GM18873 (cell line): ENCODE measurements at regions not wholly inside any gene's neighbourhood (a gene's known extent, or its start where the extent isn't known, plus 50 kb on each side); places are given as distances from the start of the nearest gene placed in this dataset.
"Not testable (repeated sequence)": the region's sequence is repeated elsewhere in the genome, so short reads cannot be mapped to it uniquely, and the experiment has no call there.

Experiments
- ATAC-seq: cut with Tn5 transposase; IDR thresholded peaks from one replicate; pipeline ENCODE4 v1.9.1; 2021; ENCODE audit warnings: mild to moderate bottlenecking, moderate library complexity, moderate number of reproducible peaks; ENCODE audit not compliant: unreplicated experiment, low FRiP score

DNA sequence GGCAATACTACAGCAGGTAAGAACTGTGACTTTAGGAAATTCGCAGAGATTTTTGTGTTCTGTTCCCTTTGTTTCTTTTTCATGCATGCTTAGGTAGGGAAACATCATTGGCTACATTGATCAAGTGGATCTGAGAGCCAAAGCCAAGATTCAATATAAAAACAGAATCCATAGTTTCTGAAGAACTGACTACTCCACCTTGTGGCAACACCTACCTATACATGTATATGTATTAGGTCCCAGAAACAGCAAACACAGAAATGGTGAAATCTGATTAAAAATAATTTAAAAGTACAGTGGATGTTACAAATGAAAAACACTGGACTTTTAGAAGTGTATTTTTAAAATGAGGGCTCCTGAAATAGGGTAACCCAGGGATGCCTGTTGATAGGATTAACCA is 322.6 kb upstream of the MAOA start:
- ATAC-seq = no peak

DNA sequence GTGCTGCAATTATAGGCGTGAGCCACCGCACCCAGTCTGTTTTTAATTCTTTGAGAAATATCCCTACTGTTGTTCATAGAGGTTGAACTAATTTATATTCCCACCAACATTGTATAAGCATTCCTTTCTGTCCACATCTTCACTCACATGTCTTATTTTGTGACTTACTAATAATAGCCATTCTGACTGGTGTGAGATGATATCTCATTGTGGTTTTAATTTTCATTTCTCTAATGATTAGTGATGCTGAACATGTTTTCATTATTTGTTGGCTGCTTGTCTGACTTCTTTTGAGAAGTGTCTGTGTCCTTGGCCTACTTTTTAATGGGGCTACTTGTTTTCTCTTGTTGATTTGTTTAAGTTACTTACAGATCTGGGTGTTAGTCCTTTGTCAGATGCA is 310.9 kb upstream of the MAOA start:
- no peak for ATAC-seq

DNA sequence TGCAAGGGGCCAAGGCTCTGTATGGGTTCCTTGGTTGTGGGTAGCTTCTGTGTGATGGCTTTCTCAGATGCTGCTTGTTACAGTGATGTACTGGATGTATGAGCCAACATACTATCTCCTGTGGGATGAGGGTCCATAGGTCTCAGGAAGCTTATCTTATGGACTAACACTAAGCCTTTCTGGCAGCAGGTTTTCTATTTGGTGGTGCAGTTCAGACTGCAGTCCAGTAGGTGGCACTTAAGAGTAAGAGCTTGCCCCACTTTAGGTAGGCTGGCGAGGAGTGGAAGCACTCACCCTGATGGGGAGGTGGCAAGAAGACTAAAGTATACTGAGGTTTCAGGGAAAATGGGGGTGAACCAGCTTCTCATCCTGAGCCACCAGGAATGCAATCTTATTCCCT is 306.7 kb upstream of the MAOA start:
- ATAC-seq = peak; percentile 49

DNA sequence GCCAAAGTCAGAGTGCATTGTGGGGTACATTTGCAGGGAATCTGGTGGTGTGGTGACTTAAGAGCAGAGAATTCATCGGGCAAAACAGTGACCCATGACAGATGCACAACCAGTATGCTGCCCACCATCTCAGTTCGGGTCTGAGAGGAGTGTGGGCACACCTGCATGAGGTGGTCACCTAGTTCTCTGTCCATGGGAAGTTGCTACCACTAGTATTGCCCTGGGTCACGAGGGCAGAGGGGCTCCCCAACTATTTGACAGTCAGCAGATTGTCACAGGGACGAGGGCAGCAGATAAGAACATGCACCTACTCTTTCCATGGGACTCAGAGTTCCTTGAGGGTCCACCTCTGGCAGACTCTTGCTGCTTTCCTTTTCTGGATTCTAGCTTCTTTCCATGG is 305.2 kb upstream of the MAOA start:
- no peak for ATAC-seq

DNA sequence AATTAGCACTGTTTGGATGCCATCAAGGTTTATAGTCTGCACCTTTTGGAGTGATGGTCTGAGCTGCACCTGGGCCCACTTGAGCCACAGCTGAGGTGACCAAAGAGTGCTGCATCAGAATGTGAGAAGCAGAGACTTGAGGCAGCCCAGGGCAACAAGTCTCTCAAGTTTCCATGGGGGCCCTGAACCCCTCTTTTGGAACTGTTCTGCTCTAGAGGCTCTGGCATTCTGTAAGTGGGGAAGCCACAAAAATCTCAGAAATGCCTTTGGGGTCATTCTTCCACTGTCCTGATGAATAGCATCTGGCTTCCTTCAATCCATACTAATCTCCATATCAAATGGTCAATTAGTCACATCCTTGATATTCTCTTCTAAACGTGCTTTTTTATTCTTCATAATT is 298.4 kb upstream of the MAOA start:
- no peak for ATAC-seq

DNA sequence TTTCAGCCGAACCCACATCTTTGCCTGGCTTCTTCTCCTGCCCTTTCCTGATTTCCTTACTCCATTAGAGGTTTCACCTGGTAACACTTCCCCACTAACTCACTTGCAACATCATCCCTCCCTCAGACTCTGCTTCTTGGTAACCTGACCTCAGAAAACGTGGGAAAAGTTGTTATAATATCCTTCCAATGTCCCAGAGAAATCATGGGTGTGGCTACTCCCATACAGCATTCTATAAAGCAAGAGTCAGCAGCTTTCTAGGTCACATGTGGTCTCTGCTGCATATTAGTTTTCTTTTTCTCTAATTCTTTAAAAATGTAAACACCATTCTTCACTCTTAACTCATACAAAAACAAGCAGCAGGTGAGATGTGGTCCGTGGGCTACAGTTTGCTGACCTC is 283.1 kb upstream of the MAOA start:
- ATAC-seq = no peak

DNA sequence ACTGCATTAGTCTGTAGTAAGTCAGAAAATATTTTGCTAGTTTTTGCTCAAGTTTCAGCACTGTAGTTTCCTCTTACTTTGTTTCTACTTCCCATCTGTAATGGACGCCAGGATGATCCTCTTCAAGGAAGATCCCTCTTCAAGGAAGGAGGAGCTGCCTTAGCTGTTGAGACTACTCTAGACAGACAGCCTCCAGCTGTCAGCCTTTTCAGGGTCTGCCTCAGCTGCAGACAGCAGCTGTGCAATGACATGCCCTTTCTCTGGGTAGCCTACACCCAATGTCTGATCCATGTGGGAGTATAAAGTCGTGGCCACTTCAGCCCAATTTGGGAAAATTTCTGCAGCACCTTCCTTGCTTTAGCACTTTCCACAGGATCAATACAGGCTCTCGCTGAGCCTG is 281.0 kb upstream of the MAOA start:
- no peak for ATAC-seq

DNA sequence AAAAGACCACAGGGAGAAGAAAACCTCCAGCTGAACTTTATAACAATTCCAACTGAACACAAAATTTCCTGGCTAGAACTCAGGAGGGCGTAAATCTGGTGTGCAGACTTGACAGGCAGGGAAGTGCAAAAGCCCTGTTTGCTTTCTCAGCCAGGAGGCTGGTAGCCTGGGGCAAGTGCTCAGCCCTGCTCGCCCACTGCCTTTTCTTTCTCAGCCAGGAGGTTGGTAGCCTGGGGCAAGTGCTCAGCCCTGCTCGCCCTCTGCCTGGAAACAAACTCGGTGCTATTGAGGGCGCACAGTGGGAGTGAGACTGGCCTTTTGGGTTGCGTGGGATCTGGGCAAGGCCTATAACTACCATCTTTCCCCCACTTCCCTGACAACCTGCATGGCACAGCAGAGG is 275.4 kb upstream of the MAOA start:
- no peak for ATAC-seq

DNA sequence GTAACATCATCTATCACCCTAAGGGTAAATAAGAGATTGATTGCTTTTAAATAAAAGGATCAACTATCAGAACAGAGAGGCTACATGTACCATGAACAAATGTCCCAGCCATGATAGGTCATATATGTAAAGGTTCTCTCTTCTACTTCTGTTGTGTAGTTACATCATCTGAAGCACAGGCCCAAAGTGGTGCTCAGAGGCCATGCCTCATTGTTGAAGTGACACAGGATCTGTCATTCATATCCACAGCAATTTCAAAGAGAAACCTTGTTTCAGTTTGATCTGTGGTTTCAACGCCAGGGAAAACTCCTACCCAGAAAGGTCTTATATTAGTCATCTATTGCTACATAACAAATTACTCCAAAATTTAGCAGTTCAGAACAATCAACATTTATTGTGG is 269.2 kb upstream of the MAOA start:
- ATAC-seq = no peak

DNA sequence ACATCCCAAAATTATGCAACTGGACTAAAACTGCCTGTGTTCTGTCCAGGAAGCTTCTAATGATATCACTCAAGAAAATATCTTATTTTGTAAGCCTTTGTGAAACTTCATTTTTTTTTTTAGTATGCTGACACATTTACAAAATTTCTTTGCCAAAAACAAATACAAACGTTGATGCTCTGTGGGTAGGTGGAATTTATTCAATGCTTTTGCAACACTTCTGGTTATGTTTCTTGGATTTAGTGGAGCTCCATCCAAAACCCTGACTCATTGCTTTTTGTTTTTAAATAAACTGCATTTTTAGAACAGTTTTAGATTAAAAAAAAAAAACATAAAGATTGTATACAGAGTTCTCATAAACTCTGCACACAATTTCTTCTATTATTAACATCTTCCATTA is 250.9 kb upstream of the MAOA start:
- ATAC-seq = no peak

DNA sequence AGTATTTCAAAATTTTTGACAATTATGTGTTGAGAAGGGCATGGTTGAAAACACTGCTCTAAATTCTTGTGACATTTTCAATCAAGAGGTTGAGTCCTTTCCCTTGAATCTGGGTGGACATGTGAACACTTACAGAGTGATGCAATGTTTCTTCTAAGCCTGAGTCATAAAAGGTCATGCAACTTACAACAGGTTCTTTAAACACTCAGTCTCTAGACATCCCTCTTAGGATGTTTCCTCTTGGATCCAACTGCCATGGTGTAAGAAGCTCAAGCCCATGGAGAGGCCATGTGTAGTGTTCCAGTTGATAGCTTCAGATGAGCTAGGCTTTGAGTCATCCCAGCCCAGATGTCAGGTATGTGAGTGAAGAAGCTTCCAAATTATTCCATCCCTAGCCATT is 232.2 kb upstream of the MAOA start:
- no peak for ATAC-seq

DNA sequence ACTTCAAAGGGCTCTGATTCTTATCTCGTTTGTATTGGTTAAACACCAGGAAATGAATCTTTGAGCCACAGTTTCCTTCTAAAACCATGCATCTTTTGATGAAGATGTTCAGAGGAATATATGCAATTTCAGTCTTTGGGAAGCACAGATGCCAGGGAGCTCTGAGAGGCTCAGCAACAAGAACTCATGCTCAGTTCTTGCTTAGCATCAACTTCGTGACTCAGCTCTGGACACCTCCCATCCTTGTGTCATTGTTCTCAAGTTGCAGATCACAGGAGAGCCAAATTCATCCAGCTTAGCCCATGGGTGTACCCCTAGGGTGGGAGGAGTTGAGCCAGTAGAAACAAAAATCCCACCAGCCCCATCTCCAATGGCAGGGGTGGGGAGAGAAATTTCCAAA is 219.6 kb upstream of the MAOA start:
- no peak for ATAC-seq

DNA sequence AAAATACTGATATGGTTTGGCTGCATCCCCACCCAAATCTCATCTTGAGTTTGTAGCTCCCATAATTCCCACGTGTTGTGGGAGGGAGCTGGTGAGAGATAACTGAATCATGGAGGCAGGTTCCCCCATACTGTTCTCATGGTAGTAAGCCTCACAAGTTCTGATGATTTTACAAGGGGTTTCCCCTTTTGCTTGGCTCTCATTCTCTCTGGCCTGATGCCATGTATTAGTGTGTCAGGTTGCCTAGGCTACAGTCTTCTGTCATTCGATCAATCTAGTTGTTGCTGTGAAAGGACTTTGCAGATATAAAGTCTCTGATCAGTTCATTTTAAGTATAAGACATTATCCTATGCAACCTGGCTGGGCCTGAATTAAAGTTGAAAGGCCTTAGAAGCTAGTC is 209.3 kb upstream of the MAOA start:
- no peak for ATAC-seq

DNA sequence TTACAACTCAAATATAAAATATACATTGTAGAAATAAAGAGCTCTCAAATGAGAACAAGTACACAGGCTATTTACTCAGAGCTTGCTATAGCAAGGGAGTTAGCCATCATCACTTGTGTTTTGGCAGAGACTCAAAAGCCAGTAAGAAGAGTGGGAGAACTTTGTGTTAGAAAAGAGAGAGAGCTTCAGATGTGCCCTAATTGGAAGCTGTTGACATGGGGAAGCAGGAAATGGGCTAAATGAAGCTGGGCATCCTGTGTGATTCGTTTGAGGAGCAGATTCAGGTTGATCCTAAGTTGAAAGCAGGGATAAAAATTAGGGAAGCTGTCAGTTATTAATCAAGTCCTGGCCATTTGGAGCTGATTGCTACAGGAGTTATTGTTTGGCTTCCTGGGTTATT is 207.4 kb upstream of the MAOA start:
- no peak for ATAC-seq

DNA sequence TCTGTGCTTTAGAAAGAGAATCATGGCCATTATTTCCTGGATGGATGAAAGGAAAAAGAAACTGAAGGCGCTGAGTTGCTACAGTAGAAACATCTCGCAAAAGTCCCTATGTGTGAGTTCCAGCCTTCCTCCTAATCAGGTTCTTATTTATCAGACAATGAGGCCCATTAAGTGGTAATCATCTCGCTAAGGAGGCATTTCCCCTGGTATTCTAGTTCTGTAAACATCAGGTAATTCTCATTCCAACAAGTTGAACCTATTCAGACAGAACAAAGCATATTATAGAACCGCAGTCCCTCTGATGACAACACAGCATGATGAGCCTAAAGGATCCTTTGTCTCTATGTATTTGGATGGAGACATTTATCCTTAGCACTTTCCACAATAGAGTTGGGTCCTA is 205.7 kb upstream of the MAOA start:
- ATAC-seq = no peak

DNA sequence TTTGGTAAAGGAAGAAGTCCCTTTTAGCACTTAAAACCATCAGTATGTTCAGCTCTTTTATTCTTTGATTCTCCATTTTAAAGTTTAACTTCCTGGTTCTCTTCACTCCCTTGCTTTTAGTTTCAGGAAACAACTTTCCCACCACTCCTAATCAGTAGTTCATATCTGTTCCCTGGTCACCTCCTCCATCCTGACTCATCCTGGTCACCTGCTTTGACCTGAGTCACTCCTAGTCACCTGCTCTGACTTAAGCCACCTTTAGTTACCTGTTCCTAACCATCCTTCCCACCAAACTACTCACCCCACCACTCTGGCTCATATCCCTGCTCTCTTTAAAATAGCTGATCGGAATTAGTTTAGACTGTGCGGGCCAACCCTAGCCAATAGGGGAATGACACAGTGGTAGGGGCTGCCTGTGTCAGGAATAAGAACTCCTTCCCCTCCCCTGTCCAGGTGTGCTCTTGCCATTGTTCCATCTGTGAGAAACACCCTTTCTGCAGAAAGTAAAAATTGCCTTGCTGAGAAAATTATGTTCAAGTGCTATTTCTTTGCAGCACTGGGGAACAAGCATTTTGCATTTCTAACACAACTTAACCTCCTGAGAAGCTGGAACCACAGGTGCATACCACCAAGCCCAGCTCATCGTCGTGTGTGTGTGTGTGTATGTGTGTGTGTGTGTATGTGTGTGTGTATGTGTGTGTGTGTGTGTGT is 204.0 kb upstream of the MAOA start:
- not testable (repeated sequence) for ATAC-seq

DNA sequence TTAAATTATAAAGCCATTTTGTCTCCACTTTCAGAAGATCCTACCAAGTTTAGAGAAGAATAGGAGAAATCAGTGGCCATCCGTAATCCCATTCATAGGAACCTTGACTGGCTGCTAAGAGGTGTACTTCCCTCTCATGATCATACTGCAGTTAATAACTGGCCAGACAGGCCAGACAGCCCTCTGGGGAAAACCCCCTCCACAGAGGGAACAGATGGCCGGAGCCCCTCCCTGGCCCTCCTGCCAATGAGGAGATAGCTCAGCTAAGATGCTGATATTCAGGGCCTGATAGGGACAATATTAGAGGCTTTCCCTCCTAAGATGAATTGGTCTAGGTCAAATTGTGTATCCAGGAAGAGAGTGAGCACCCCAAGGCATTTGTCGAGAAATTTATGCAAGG is 200.0 kb upstream of the MAOA start:
- no peak for ATAC-seq

DNA sequence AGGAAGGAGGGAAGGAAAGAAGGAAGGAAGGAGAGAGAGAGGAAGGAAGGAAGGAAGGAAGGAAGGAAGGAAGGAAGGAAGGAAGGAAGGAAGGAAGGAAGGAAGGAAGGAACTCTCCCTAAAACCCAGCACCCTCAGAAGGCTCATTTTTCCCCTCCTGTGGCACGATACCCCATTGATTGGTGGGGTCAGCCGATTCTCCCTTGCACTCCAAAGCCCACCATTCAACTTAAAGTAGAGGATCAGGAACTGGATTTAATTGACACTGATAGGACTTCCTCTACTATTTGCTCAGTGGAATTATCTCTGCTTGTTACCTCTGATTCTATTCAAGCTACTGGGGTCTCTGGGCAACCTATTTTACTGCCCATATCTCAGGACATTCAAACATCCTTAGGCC is 199.2 kb upstream of the MAOA start:
- ATAC-seq = no peak

DNA sequence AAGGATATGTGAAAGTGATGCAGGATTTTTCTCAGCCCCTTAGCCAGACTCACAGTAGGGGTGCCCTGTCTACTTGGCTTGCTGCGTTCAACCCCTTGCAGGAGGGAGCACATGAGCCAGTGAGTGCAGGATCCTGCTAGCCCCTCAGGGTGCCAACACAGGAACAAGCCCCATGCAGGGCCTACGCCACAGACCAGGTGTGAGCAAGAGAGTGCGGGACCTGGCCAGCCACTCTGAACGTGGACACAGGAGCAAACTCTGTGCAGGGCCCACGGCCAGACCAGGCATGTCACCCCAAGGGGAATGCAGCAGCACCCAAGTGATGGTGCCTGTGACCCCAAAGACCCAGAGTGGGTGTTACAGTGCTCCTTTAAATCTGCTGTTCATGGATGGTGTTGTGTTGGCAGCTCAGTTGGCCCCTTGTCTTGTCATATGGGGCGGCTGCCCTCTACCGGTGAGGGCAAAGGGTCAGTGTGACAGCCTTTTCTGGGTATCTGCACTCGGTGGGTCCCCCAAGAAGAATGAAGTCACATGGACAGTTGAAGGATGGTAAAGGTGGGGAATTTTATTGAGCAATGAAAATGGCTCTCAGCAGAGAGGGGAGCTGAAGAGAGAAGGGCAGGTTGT is 188.4 kb upstream of the MAOA start:
- ATAC-seq = no peak

DNA sequence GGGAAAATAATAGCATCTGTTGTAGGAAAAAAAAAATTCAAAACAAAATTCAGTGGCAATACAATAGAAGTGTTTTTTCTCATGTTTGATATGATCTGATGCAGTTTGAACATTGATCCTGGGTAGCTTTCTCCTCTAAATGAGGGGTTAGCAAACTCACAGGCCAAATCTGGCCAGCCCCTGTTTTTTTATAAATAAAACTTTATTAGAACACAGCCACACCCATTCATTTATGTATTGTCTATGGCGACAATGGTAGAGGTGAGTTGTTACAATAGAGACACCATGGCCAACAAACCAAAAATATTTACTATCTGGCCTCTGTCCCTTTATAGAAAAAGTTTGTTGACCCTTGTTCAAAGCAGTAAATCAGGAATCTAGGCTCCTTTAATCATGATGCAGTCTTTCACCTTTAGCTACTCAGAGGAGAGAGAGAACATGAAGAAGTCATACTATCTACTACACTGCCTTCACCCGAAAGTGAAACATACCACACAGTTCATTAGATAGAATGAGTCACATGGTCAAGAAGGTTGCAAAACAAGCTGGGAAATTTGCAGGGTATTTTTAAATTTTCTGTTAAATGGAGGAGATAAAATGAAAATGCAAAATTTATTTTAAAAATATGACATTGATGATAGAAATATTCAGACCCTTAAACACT is 186.6 kb upstream of the MAOA start:
- ATAC-seq = no peak

DNA sequence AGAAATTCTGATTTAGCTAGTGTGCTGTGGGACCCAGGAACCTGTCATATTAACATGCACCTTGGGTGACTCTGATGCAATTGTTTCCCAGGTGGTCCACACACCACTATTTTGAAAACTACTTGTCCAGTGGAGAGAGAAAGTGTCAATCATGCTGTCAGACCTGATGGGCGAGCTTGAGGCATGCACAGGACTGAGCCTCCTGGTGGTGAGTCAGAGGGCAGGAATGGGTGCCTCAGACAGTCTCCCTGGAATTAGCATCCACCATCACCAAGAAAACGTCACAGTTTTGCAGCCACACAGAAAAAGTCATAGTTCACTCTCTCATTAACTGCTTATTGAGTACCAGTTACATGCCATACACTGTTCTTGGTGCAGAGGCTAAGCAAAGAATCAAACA is 181.8 kb upstream of the MAOA start:
- ATAC-seq = no peak

DNA sequence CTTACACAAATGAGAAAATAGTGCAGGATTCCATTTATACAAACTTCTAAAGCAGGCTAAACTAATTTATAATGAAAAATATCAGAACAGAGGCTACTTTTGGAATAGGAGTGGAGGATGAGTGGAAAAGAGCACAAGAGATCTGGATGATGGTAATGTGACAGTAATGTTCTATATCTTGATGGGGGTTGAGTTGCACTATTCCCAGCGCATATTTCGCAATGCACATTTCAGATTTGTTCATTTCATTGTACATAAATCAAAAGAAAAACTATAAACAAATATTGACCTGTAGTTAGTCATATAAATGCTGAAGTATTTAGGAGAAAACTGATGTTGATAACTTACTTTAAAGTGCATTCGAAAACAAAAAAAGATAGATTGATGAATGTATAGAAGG is 177.0 kb upstream of the MAOA start:
- ATAC-seq = no peak
